ENCODE measurements at regions not wholly inside any gene's neighbourhood (a gene's known extent, or its start where the extent isn't known, plus 50 kb on each side); places are given as distances from the start of the nearest gene placed in this dataset.
"Not testable (repeated sequence)": the region's sequence is repeated elsewhere in the genome, so short reads cannot be mapped to it uniquely, and the experiment has no call there.

GRCh38 chr13:84777316-84777715 is 895.0 kb upstream of the SLITRK1 start:
- Mint-ChIP-seq H3K4me3 (no peak overlapping the region), H3K36me3 (no peaks in the 10 kb centered on the region), H3K27ac (no peak overlapping the region), H3K27me3 (ENCODE audit: low read depth) (no peaks in the 10 kb centered on the region), H3K9me3 (no peaks in the 10 kb centered on the region), H3K4me1 (no peaks in the 10 kb centered on the region)
- no peak for ATAC-seq
- CTCF ChIA-PET: no interaction called here
- TF ChIP-seq, protein P1, sequence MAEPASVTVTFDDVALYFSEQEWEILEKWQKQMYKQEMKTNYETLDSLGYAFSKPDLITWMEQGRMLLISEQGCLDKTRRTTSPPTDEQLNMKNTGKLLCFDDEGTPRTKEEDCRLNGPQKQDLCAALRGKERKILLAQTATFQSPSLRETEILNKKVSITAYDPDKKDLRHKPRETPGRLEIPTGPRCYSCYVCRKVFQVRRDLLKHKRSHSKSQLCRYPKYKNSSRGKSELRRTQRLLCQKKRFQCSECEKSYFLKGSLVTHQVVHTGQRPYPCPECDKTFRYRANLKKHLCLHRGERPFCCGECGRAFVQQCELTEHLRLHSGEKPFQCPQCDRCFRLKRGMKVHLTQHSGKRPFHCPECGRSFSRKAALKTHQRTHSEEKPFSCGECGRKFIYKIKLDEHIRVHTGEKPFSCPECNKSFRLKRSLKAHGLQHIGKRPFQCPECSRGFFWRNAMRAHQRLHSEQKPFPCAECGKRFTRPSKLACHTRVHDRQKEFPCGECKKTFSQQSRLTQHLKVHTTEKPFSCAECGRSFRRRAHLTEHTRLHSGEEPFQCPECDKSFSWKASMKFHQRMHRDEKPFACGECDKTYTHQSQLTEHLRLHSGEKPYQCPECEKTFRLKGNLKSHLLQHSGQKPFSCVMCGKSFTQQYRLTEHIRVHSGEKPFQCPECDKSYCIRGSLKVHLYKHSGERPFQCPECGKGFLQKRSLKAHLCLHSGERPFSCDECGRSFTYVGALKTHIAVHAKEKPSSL (CRISPR knock-in tag; conservative IDR thresholded peaks at IDR 0.05): no peak
- no peak for TF ChIP-seq NR2C2 (CRISPR knock-in tag; IDR thresholded peaks at IDR 0.05)
- TF ChIP-seq, protein P2, sequence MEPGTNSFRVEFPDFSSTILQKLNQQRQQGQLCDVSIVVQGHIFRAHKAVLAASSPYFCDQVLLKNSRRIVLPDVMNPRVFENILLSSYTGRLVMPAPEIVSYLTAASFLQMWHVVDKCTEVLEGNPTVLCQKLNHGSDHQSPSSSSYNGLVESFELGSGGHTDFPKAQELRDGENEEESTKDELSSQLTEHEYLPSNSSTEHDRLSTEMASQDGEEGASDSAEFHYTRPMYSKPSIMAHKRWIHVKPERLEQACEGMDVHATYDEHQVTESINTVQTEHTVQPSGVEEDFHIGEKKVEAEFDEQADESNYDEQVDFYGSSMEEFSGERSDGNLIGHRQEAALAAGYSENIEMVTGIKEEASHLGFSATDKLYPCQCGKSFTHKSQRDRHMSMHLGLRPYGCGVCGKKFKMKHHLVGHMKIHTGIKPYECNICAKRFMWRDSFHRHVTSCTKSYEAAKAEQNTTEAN (CRISPR knock-in tag; IDR thresholded peaks at IDR 0.05): no peak
- TF ChIP-seq, protein P3, sequence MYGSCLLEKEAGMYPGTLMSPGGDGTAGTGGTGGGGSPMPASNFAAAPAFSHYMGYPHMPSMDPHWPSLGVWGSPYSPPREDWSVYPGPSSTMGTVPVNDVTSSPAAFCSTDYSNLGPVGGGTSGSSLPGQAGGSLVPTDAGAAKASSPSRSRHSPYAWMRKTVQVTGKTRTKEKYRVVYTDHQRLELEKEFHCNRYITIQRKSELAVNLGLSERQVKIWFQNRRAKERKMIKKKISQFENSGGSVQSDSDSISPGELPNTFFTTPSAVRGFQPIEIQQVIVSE (CRISPR knock-in tag; IDR thresholded peaks at IDR 0.05; ENCODE audit: borderline replicate concordance): no peak
- no peak for TF ChIP-seq ETV6 (CRISPR knock-in tag; IDR thresholded peaks at IDR 0.05)
- no peak for TF ChIP-seq E2F4 (CRISPR knock-in tag; IDR thresholded peaks at IDR 0.05; ENCODE audit: borderline replicate concordance, low read depth)
- no peak for TF ChIP-seq CREB1 (CRISPR knock-in tag; IDR thresholded peaks at IDR 0.05)
- TF ChIP-seq, protein P4, sequence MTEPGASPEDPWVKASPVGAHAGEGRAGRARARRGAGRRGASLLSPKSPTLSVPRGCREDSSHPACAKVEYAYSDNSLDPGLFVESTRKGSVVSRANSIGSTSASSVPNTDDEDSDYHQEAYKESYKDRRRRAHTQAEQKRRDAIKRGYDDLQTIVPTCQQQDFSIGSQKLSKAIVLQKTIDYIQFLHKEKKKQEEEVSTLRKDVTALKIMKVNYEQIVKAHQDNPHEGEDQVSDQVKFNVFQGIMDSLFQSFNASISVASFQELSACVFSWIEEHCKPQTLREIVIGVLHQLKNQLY (CRISPR knock-in tag; IDR thresholded peaks at IDR 0.05): no peak
- TF ChIP-seq ZNF671 (CRISPR knock-in tag; IDR thresholded peaks at IDR 0.05): no peak
- TF ChIP-seq NR3C1 (CRISPR knock-in tag; conservative IDR thresholded peaks at IDR 0.05; ENCODE audit: low read depth): no peak
- no peak for TF ChIP-seq ZNF423 (CRISPR knock-in tag; IDR thresholded peaks at IDR 0.05)
- no peak for TF ChIP-seq ZNF138 (CRISPR knock-in tag; conservative IDR thresholded peaks at IDR 0.05)
- no peak for TF ChIP-seq ESRRA (CRISPR knock-in tag; IDR thresholded peaks at IDR 0.05; ENCODE audit: borderline replicate concordance)
- TF ChIP-seq FOXJ3 (CRISPR knock-in tag; IDR thresholded peaks at IDR 0.05; ENCODE audit: borderline replicate concordance): no peak
- no peak for TF ChIP-seq EMX1 (CRISPR knock-in tag; IDR thresholded peaks at IDR 0.05)
- no peak for TF ChIP-seq TCF7 (CRISPR knock-in tag; IDR thresholded peaks at IDR 0.05; ENCODE audit: low read depth)
- TF ChIP-seq ZBTB21 (CRISPR knock-in tag; IDR thresholded peaks at IDR 0.05; ENCODE audit: borderline replicate concordance): no peak
- TF ChIP-seq GABPB1 (CRISPR knock-in tag; IDR thresholded peaks at IDR 0.05): no peak
- no peak for DNase-seq (ENCODE audit: low spot score)
- POLR2A ChIA-PET: no interaction called here

- peaks cover 2% of the 10 kb centered on the region for H3K4me1 Mint-ChIP-seq
- H3K36me3 Mint-ChIP-seq: no peaks in the 10 kb centered on the region
- ChIA-PET CTCF (no interaction called here), POLR2A (no interaction called here)
- TF ChIP-seq JAZF1 (CRISPR knock-in tag; IDR thresholded peaks at IDR 0.05): no peak
- no peak for TF ChIP-seq KAT7 (CRISPR knock-in tag; IDR thresholded peaks at IDR 0.05; ENCODE audit: borderline replicate concordance)
- no peak for TF ChIP-seq FOXP1 (CRISPR knock-in tag; IDR thresholded peaks at IDR 0.05; ENCODE audit: borderline replicate concordance)
- no peak for TF ChIP-seq NFE2L1 (CRISPR knock-in tag; IDR thresholded peaks at IDR 0.05)
- TF ChIP-seq ZNF138 (CRISPR knock-in tag; conservative IDR thresholded peaks at IDR 0.05): no peak
- TF ChIP-seq MXD4 (CRISPR knock-in tag; IDR thresholded peaks at IDR 0.05; ENCODE audit: borderline replicate concordance): no peak
- TF ChIP-seq ZMAT4 (CRISPR knock-in tag; IDR thresholded peaks at IDR 0.05): no peak
- TF ChIP-seq MYBL2 (CRISPR knock-in tag; IDR thresholded peaks at IDR 0.05): no peak
- DNase-seq (ENCODE audit: low spot score) (no peak), ATAC-seq (no peak)
- H3K27ac Mint-ChIP-seq: no peak overlapping the region
- no peaks in the 10 kb centered on the region for H3K9me3 Mint-ChIP-seq
- H3K27me3 Mint-ChIP-seq (ENCODE audit: low read depth): no peaks in the 10 kb centered on the region
- H3K4me3 Mint-ChIP-seq: no peak overlapping the region
Measured at GRCh38 chr13:84776593-84776992, 894.3 kb upstream of the SLITRK1 start.

GRCh38 chr13:84775920-84776319 is 893.6 kb upstream of the SLITRK1 start:
- POLR2A ChIA-PET; H3K36me3 Mint-ChIP-seq; H3K4me1 Mint-ChIP-seq; H3K9me3 Mint-ChIP-seq; H3K27ac Mint-ChIP-seq; ATAC-seq; DNase-seq (ENCODE audit: low spot score); H3K27me3 Mint-ChIP-seq (ENCODE audit: low read depth); CTCF ChIA-PET; H3K4me3 Mint-ChIP-seq: not testable (repeated sequence)
